Astrocyte (in vitro differentiated cells and primary cell): ENCODE measurements at regions not wholly inside any gene's neighbourhood (a gene's known extent, or its start where the extent isn't known, plus 50 kb on each side); places are given as distances from the start of the nearest gene placed in this dataset.

Experiments used
- DNase-seq: peaks from one replicate; pipeline ENCODE4 v3.0.0-alpha.2; 2010; ENCODE audit warnings: low read depth
- FAIRE-seq: peaks from 2 replicates; lab custom pipeline; 2011; peaks lifted over from hg19 to GRCh38; lab: Jason Lieb, UNC
- H2AFZ ChIP-seq: 2 replicates; pipeline ENCODE4 v1.6.0; 2012; ENCODE audit warnings: low read depth, low read length, inconsistent platforms
- H3K27ac ChIP-seq: 2 replicates; pipeline ENCODE4 v1.5.1; 2011; ENCODE audit warnings: low read depth, low read length, inconsistent platforms
- H3K27me3 ChIP-seq: 2 replicates; pipeline ENCODE4 v1.6.0; 2011; ENCODE audit warnings: low read length, inconsistent platforms; ENCODE audit not compliant: insufficient read depth
- H3K36me3 ChIP-seq: 2 replicates; pipeline ENCODE4 v1.5.1; 2011; ENCODE audit warnings: low read length, inconsistent platforms; ENCODE audit not compliant: insufficient read depth
- H3K4me1 ChIP-seq: 2 replicates; pipeline ENCODE4 v1.5.1; 2011; ENCODE audit warnings: low read length, inconsistent platforms; ENCODE audit not compliant: insufficient read depth
- H3K4me2 ChIP-seq: 2 replicates; pipeline ENCODE4 v1.6.0; 2012; ENCODE audit warnings: low read length, inconsistent platforms
- H3K4me3 ChIP-seq: 2 replicates; pipeline ENCODE4 v1.5.1; 2011; ENCODE audit warnings: low read depth, mild to moderate bottlenecking, low read length, inconsistent platforms; ENCODE audit not compliant: insufficient read depth
- H3K79me2 ChIP-seq: 2 replicates; pipeline ENCODE4 v1.6.0; 2012; ENCODE audit warnings: mild to moderate bottlenecking, low read length, inconsistent platforms; ENCODE audit not compliant: insufficient read depth
- H3K9ac ChIP-seq: 2 replicates; pipeline ENCODE4 v1.6.0; 2012; ENCODE audit warnings: mild to moderate bottlenecking, low read length, inconsistent platforms
- H3K9me3 ChIP-seq: 2 replicates; pipeline ENCODE4 v1.5.1; 2012; ENCODE audit warnings: low read depth, mild to moderate bottlenecking, low read length, inconsistent platforms; ENCODE audit not compliant: insufficient read depth
- H4K20me1 ChIP-seq: 2 replicates; pipeline ENCODE4 v1.6.0; 2012; ENCODE audit warnings: low read length, inconsistent platforms; ENCODE audit not compliant: insufficient read depth
- H3K27ac Mint-ChIP-seq: one replicate; pipeline ENCODE4 v1.8.0; 2021; ENCODE audit warnings: mild to moderate bottlenecking, mixed read lengths; ENCODE audit not compliant: unreplicated experiment
- H3K27me3 Mint-ChIP-seq: one replicate; pipeline ENCODE4 v1.8.0; 2021; ENCODE audit warnings: low read depth, mixed read lengths; ENCODE audit not compliant: unreplicated experiment
- H3K36me3 Mint-ChIP-seq: one replicate; pipeline ENCODE4 v1.8.0; 2021; ENCODE audit warnings: low read depth, mixed read lengths; ENCODE audit not compliant: unreplicated experiment
- H3K4me1 Mint-ChIP-seq: one replicate; pipeline ENCODE4 v1.8.0; 2021; ENCODE audit warnings: low read depth, mixed read lengths; ENCODE audit not compliant: unreplicated experiment
- H3K4me3 Mint-ChIP-seq: one replicate; pipeline ENCODE4 v1.8.0; 2021; ENCODE audit warnings: mild to moderate bottlenecking, moderate library complexity, mixed read lengths; ENCODE audit not compliant: unreplicated experiment
- H3K9me3 Mint-ChIP-seq: one replicate; pipeline ENCODE4 v1.8.0; 2021; ENCODE audit warnings: mild to moderate bottlenecking, mixed read lengths; ENCODE audit not compliant: unreplicated experiment
- EZH2 ChIP-seq: IDR thresholded peaks from 2 replicates; pipeline ENCODE4 v1.6.1; 2012; ENCODE audit warnings: mild to moderate bottlenecking, low read length, inconsistent platforms; ENCODE audit not compliant: insufficient read depth
- TF ChIP-seq, protein P1 (sequence below): IDR thresholded peaks from 2 replicates; pipeline ENCODE4 v1.5.1; 2011; ENCODE audit warnings: low read depth, mild to moderate bottlenecking, inconsistent platforms, low read length, moderate library complexity; ENCODE audit not compliant: insufficient read depth

DNA sequence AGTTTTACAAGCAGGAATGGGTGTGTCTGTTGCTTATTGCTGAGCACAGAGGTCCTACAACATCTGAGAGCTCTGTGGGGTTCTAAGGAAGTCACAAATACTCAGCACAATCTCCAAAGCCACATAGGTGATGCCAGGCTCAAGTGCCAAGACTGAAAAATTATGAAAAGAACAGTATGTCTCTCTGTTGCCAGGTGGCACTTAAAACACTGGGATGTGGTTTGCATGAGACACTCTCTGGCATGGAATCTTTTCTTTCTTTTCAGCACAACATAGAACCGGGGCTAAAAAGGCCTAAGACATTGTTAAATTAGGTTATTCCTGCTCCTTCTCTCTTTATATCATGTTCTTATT, 127.3 kb upstream of the PRICKLE2 start:
- Mint-ChIP-seq H3K27ac (peak overlapping the region; percentile 96), H3K4me1 (peaks cover 53% of the 10 kb centered on the region), H3K4me3 (peak overlapping the region; percentile 45), H3K36me3 (no peaks in the 10 kb centered on the region), H3K27me3 (no peaks in the 10 kb centered on the region), H3K9me3 (peaks cover 7% of the 10 kb centered on the region)
- no peaks in the 10 kb centered on the region for H3K79me2 ChIP-seq
- no peak for FAIRE-seq
- H3K27ac ChIP-seq, result peak overlapping the region; percentile 79
- no peak overlapping the region for H3K4me3 ChIP-seq
- TF ChIP-seq EZH2, result no peak
- TF ChIP-seq, protein P1, sequence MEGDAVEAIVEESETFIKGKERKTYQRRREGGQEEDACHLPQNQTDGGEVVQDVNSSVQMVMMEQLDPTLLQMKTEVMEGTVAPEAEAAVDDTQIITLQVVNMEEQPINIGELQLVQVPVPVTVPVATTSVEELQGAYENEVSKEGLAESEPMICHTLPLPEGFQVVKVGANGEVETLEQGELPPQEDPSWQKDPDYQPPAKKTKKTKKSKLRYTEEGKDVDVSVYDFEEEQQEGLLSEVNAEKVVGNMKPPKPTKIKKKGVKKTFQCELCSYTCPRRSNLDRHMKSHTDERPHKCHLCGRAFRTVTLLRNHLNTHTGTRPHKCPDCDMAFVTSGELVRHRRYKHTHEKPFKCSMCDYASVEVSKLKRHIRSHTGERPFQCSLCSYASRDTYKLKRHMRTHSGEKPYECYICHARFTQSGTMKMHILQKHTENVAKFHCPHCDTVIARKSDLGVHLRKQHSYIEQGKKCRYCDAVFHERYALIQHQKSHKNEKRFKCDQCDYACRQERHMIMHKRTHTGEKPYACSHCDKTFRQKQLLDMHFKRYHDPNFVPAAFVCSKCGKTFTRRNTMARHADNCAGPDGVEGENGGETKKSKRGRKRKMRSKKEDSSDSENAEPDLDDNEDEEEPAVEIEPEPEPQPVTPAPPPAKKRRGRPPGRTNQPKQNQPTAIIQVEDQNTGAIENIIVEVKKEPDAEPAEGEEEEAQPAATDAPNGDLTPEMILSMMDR, result no peak
- peak overlapping the region; percentile 57 for H3K9ac ChIP-seq
- H3K4me2 ChIP-seq, result peak overlapping the region; percentile 71
- no peaks in the 10 kb centered on the region for H3K36me3 ChIP-seq
- peak overlapping the region; percentile 7 for H2AFZ ChIP-seq
- DNase-seq, result no peak
- H4K20me1 ChIP-seq, result no peaks in the 10 kb centered on the region
- H3K9me3 ChIP-seq, result no peaks in the 10 kb centered on the region
- H3K27me3 ChIP-seq, result no peaks in the 10 kb centered on the region
- peaks cover 47% of the 10 kb centered on the region for H3K4me1 ChIP-seq

DNA sequence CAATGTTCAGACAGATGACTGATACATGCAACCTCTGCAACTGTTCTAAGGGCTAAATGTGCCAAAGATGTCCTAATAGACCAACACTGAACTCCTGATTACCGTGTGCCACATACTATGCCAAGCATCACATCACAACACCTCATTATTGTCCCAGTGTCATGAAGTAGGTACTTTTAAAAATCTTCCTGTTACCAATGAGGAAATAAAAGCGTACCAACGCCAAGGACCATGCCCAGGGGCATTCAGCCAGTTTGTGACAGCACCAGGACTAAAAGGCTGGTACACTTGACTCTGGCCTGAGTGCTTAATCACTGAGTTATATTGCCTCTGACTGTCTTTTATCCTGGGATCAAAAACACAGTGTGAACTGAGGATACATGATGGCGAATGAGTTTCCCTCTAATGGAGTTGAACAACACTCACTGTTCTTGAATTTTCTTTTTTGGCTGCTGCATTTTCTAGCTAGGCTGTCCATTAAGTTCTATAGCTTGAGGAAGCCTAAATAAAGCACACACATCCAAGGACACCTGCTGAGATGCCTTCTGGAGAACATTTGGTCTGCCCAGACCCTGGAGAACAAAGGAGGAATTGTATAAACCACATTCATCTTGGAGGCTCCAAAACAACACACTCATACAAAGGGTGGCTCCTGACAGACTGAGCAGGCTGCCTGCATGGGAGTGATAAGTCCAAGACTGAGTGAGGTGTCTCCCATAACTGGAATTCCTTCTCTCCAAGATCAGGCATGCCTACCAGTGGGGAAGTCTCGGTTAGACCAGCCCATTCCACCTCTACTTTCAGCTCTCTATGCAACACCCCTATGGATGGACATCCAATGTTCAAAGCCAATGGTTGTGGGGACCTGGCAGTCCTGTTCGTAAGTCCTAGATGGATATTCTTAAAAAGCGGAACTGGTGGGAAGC, 126.7 kb upstream of the PRICKLE2 start:
- H3K27ac Mint-ChIP-seq, result peak overlapping the region; percentile 96
- H3K4me3 Mint-ChIP-seq, result peak overlapping the region; percentile 41
- DNase-seq (peak; percentile 85), FAIRE-seq (peak; percentile 83)
- peaks cover 7% of the 10 kb centered on the region for H3K9me3 Mint-ChIP-seq
- no peaks in the 10 kb centered on the region for H3K27me3 Mint-ChIP-seq
- H3K4me1 Mint-ChIP-seq, result peaks cover 56% of the 10 kb centered on the region
- Histone ChIP-seq H3K36me3 (no peaks in the 10 kb centered on the region), H3K27ac (peak overlapping the region; percentile 79), H3K9ac (peak overlapping the region; percentile 57), H3K4me1 (peaks cover 47% of the 10 kb centered on the region), H3K79me2 (no peaks in the 10 kb centered on the region), H3K27me3 (no peaks in the 10 kb centered on the region), H2AFZ (peak overlapping the region; percentile 7), H4K20me1 (no peaks in the 10 kb centered on the region), H3K9me3 (no peaks in the 10 kb centered on the region), H3K4me3 (no peak overlapping the region), H3K4me2 (peak overlapping the region; percentile 71)
- H3K36me3 Mint-ChIP-seq, result peaks cover 4% of the 10 kb centered on the region
- TF ChIP-seq, protein P1, result no peak
- no peak for TF ChIP-seq EZH2

DNA sequence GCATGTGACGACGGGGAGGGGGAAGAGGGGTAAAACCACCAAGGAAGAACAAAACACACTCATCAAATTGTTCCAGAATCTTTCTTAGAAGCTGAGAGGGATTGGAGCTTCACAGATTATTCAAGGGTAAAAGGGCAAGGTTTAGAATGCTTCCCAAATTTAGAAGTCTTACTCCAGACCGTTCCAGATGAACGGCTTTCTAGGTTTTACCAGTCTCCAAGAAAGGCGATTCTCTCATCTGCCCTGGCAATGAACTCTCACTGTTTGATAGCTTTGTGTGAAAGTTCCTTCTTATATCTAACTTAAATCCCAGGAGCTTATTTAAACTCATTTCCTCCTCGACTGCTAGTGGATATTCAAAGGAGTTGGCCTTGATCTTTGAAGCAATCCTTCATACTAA, 124.3 kb upstream of the PRICKLE2 start:
- Histone ChIP-seq H3K36me3 (no peaks in the 10 kb centered on the region), H3K9me3 (no peaks in the 10 kb centered on the region), H3K79me2 (no peaks in the 10 kb centered on the region), H3K4me3 (no peak overlapping the region), H2AFZ (no peak overlapping the region), H3K27ac (no peak overlapping the region), H3K4me1 (peaks cover 48% of the 10 kb centered on the region), H3K27me3 (no peaks in the 10 kb centered on the region), H4K20me1 (no peaks in the 10 kb centered on the region), H3K9ac (no peak overlapping the region), H3K4me2 (no peak overlapping the region)
- no peak for FAIRE-seq
- Mint-ChIP-seq H3K9me3 (peaks cover 7% of the 10 kb centered on the region), H3K36me3 (peaks cover 6% of the 10 kb centered on the region), H3K4me1 (peaks cover 66% of the 10 kb centered on the region), H3K27ac (no peak overlapping the region), H3K27me3 (no peaks in the 10 kb centered on the region), H3K4me3 (no peak overlapping the region)
- DNase-seq, result no peak
- no peak for TF ChIP-seq EZH2
- TF ChIP-seq, protein P1, result no peak
